ENCODE measurements at regions not wholly inside any gene's neighbourhood (a gene's known extent, or its start where the extent isn't known, plus 50 kb on each side); places are given as distances from the start of the nearest gene placed in this dataset.

- TF ChIP-seq EZH2 (IDR thresholded peaks at IDR 0.05; ENCODE audit: low read depth, unreplicated experiment), result no peak
- TF ChIP-seq, protein P1, sequence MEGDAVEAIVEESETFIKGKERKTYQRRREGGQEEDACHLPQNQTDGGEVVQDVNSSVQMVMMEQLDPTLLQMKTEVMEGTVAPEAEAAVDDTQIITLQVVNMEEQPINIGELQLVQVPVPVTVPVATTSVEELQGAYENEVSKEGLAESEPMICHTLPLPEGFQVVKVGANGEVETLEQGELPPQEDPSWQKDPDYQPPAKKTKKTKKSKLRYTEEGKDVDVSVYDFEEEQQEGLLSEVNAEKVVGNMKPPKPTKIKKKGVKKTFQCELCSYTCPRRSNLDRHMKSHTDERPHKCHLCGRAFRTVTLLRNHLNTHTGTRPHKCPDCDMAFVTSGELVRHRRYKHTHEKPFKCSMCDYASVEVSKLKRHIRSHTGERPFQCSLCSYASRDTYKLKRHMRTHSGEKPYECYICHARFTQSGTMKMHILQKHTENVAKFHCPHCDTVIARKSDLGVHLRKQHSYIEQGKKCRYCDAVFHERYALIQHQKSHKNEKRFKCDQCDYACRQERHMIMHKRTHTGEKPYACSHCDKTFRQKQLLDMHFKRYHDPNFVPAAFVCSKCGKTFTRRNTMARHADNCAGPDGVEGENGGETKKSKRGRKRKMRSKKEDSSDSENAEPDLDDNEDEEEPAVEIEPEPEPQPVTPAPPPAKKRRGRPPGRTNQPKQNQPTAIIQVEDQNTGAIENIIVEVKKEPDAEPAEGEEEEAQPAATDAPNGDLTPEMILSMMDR (conservative IDR thresholded peaks at IDR 0.05; ENCODE audit: low read depth in 2 of 2), result no peak
- Mint-ChIP-seq H3K36me3 (ENCODE audit: low read depth) (no peaks in the 10 kb centered on the region), H3K4me3 (no peak overlapping the region), H3K27ac (no peak overlapping the region), H3K27me3 (ENCODE audit: insufficient read depth, low read depth, poor library complexity) (no peaks in the 10 kb centered on the region), H3K4me1 (no peaks in the 10 kb centered on the region), H3K9me3 (no peaks in the 10 kb centered on the region)
- Histone ChIP-seq H3K27me3 (ENCODE audit: insufficient read depth) (no peaks in the 10 kb centered on the region), H3K9me2 (ENCODE audit: insufficient read depth) (no peaks in the 10 kb centered on the region), H4K20me1 (replicated peaks; ENCODE audit: insufficient read depth) (no peaks in the 10 kb centered on the region), H2AFZ (no peak overlapping the region), H3K79me2 (replicated peaks; ENCODE audit: insufficient read depth) (no peaks in the 10 kb centered on the region), H3F3A (replicated peaks; ENCODE audit: low read depth) (no peaks in the 10 kb centered on the region), H3K36me3 (ENCODE audit: insufficient read depth) (no peaks in the 10 kb centered on the region), H3K4me3 (no peak overlapping the region), H3K27ac (ENCODE audit: low read depth) (no peak overlapping the region), H3K4me2 (no peak overlapping the region), H3K4me1 (ENCODE audit: insufficient read depth) (no peaks in the 10 kb centered on the region)
- ATAC-seq, result no peak
- DNase-seq (ENCODE audit: low spot score), result no peak
These were observed 167.6 kb downstream of the ZNF365 start for GRCh38 chr10:62541811-62542210.

DNA sequence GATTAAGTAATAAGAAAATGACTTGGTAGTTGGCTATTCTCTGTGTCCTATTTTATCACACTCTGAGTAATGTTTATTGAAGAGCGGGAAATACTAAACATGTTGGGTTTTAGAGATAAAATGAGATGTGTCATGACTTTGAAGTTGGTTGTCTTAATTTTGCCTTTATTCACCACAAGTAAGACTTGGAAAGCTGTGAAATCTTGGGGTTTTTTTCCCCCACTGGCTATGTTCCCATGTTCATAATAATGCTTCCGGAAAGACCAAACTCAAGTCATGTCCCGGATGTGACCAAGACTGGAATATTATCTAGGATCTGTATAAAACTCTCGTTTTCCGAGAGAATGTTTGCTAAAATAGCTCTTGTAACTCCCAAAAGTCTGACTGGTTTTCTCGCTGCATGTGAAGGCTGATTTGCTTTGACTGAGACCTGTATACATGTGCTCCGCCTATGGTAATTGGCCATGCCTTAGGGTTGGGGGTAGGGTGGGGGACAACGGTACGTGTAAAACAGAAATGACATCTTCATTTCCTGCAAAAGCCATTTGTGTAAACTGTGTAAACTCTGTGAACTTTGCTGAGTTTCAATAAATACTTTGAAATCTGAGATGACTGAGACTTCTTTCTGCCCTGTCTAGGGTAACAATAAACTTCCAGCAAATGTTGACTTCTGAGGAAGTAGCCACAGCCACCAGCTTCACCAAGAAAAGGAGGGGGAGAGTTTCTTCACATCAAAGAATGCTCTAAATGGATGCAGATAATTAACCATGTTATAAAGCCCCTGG is 169.6 kb downstream of the ZNF365 start:
- Mint-ChIP-seq H3K27me3 (ENCODE audit: insufficient read depth, low read depth, poor library complexity) (no peaks in the 10 kb centered on the region), H3K27ac (no peak overlapping the region), H3K4me3 (no peak overlapping the region), H3K36me3 (ENCODE audit: low read depth) (no peaks in the 10 kb centered on the region), H3K4me1 (no peaks in the 10 kb centered on the region), H3K9me3 (no peaks in the 10 kb centered on the region)
- no peaks in the 10 kb centered on the region for H4K20me1 ChIP-seq (replicated peaks; ENCODE audit: insufficient read depth)
- H3K4me2 ChIP-seq, result no peak overlapping the region
- H3K4me1 ChIP-seq (ENCODE audit: insufficient read depth), result no peaks in the 10 kb centered on the region
- no peak for DNase-seq (ENCODE audit: low spot score)
- no peak overlapping the region for H3K27ac ChIP-seq (ENCODE audit: low read depth)
- no peaks in the 10 kb centered on the region for H3K9me2 ChIP-seq (ENCODE audit: insufficient read depth)
- TF ChIP-seq NANOG (IDR thresholded peaks at IDR 0.05; ENCODE audit: borderline replicate concordance) (no peak), ZNF114 (CRISPR knock-in tag; IDR thresholded peaks at IDR 0.05) (no peak), JUNB (IDR thresholded peaks at IDR 0.05; ENCODE audit: unreplicated experiment) (no peak), ZNF331 (CRISPR knock-in tag; IDR thresholded peaks at IDR 0.05; ENCODE audit: low read depth) (no peak), EZH2 (IDR thresholded peaks at IDR 0.05; ENCODE audit: low read depth, unreplicated experiment) (no peak)
- TF ChIP-seq, protein P1 (conservative IDR thresholded peaks at IDR 0.05; ENCODE audit: low read depth in 2 of 2), result no peak
- TF ChIP-seq, protein P2, sequence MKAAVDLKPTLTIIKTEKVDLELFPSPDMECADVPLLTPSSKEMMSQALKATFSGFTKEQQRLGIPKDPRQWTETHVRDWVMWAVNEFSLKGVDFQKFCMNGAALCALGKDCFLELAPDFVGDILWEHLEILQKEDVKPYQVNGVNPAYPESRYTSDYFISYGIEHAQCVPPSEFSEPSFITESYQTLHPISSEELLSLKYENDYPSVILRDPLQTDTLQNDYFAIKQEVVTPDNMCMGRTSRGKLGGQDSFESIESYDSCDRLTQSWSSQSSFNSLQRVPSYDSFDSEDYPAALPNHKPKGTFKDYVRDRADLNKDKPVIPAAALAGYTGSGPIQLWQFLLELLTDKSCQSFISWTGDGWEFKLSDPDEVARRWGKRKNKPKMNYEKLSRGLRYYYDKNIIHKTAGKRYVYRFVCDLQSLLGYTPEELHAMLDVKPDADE (IDR thresholded peaks at IDR 0.05), result no peak
- TF ChIP-seq, protein P3, sequence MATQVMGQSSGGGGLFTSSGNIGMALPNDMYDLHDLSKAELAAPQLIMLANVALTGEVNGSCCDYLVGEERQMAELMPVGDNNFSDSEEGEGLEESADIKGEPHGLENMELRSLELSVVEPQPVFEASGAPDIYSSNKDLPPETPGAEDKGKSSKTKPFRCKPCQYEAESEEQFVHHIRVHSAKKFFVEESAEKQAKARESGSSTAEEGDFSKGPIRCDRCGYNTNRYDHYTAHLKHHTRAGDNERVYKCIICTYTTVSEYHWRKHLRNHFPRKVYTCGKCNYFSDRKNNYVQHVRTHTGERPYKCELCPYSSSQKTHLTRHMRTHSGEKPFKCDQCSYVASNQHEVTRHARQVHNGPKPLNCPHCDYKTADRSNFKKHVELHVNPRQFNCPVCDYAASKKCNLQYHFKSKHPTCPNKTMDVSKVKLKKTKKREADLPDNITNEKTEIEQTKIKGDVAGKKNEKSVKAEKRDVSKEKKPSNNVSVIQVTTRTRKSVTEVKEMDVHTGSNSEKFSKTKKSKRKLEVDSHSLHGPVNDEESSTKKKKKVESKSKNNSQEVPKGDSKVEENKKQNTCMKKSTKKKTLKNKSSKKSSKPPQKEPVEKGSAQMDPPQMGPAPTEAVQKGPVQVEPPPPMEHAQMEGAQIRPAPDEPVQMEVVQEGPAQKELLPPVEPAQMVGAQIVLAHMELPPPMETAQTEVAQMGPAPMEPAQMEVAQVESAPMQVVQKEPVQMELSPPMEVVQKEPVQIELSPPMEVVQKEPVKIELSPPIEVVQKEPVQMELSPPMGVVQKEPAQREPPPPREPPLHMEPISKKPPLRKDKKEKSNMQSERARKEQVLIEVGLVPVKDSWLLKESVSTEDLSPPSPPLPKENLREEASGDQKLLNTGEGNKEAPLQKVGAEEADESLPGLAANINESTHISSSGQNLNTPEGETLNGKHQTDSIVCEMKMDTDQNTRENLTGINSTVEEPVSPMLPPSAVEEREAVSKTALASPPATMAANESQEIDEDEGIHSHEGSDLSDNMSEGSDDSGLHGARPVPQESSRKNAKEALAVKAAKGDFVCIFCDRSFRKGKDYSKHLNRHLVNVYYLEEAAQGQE (IDR thresholded peaks at IDR 0.05; ENCODE audit: unreplicated experiment), result no peak
- no peak overlapping the region for H3K4me3 ChIP-seq
- H2AFZ ChIP-seq, result no peak overlapping the region; the same call in 1 of the 2 replicates
- no peaks in the 10 kb centered on the region for H3F3A ChIP-seq (replicated peaks; ENCODE audit: low read depth)
- ATAC-seq, result no peak
- no peaks in the 10 kb centered on the region for H3K27me3 ChIP-seq (ENCODE audit: insufficient read depth)
- no peaks in the 10 kb centered on the region for H3K79me2 ChIP-seq (replicated peaks; ENCODE audit: insufficient read depth)
- H3K36me3 ChIP-seq (ENCODE audit: insufficient read depth), result no peaks in the 10 kb centered on the region
